HEK293 (cell line): ENCODE measurements at regions not wholly inside any gene's neighbourhood (a gene's known extent, or its start where the extent isn't known, plus 50 kb on each side); places are given as distances from the start of the nearest gene placed in this dataset.

Source experiments
- CTCF ChIA-PET: fragments of 350-600 bp; formaldehyde crosslinking; extraction: SDS; loops from one replicate; lab custom pipeline; 2021; ENCODE audit warnings: antibody characterized with exemption; lab: Yijun Ruan, JAX
- POLR2A ChIA-PET: fragments of 300-600 bp; formaldehyde crosslinking; extraction: SDS; loops from one replicate; lab custom pipeline; 2020; ENCODE audit warnings: antibody characterized with exemption, inconsistent platforms; lab: Yijun Ruan, JAX
- H3K27ac ChIP-seq: fragments of 200-500 bp; sonication (Bioruptor generic); 2 replicates; pipeline ENCODE4 v1.5.1; 2014; ENCODE audit warnings: low read depth, low read length, control low read depth, inconsistent platforms; ENCODE audit errors: extremely low read depth
- H3K36me3 ChIP-seq, 2 experiments: fragments of 200-500 bp in 1 of 2; sonication (Bioruptor generic) in 1 of 2; 1 replicate in 1 of 2; 2 replicates in 1 of 2; pipeline ENCODE4 v1.5.1; 2014 to 2017; ENCODE audit warnings: inconsistent platforms in 2 of 2, low read length in 2 of 2; ENCODE audit not compliant: control insufficient read depth in 2 of 2, insufficient read depth in 1 of 2
- H3K4me1 ChIP-seq: fragments of 200-500 bp; sonication (Bioruptor generic); 2 replicates; pipeline ENCODE4 v1.5.1; 2014; ENCODE audit warnings: mild to moderate bottlenecking, low read length, inconsistent platforms; ENCODE audit not compliant: control insufficient read depth, insufficient read depth
- H3K4me3 ChIP-seq: 2 replicates; pipeline ENCODE4 v1.5.1; 2011; ENCODE audit warnings: low read depth, mild to moderate bottlenecking, control low read depth, low read length, moderate library complexity
- H3K9me3 ChIP-seq: fragments of 200-500 bp; sonication (Bioruptor generic); 2 replicates; pipeline ENCODE4 v1.5.1; 2014; ENCODE audit warnings: low read depth, low read length, inconsistent platforms; ENCODE audit not compliant: control insufficient read depth, insufficient read depth
- ATF2 ChIP-seq: fragments of 450-650 bp; formaldehyde crosslinking; IDR thresholded peaks from 2 replicates; pipeline ENCODE4 v1.5.1; 2016; ENCODE audit warnings: missing biosample characterization, missing genetic modification characterization, low read depth
- GLI2 ChIP-seq: fragments of 450-650 bp; formaldehyde crosslinking; IDR thresholded peaks from 2 replicates; pipeline ENCODE4; 2017; ENCODE audit warnings: missing biosample characterization, missing genetic modification characterization, low read depth, borderline replicate concordance
- IKZF3 ChIP-seq: fragments of 450-650 bp; IDR thresholded peaks from 2 replicates; pipeline ENCODE4 v1.5.0; 2018; ENCODE audit warnings: missing biosample characterization, mild to moderate bottlenecking, missing genetic modification characterization, moderate library complexity
- KLF9 ChIP-seq: fragments of 450-650 bp; formaldehyde crosslinking; IDR thresholded peaks from 2 replicates; pipeline ENCODE4 v1.5.1; 2016; ENCODE audit warnings: missing biosample characterization, missing genetic modification characterization, low read depth
- MEIS1 ChIP-seq: sonication (generic); formaldehyde crosslinking; IDR thresholded peaks from 2 replicates; pipeline ENCODE4 v1.8.1; 2022; ENCODE audit warnings: missing genetic modification reagents, mild to moderate bottlenecking, borderline replicate concordance
- MZF1 ChIP-seq: fragments of 450-650 bp; formaldehyde crosslinking; IDR thresholded peaks from 2 replicates; pipeline ENCODE4 v1.5.1; 2017; ENCODE audit warnings: missing biosample characterization, missing genetic modification characterization, borderline replicate concordance
- OSR2 ChIP-seq: fragments of 450-650 bp; formaldehyde crosslinking; IDR thresholded peaks from 2 replicates; pipeline ENCODE4 v1.5.1; 2016; ENCODE audit warnings: missing biosample characterization, missing genetic modification characterization
- OVOL3 ChIP-seq: fragments of 450-650 bp; formaldehyde crosslinking; IDR thresholded peaks from 2 replicates; pipeline ENCODE4 v1.5.1; 2016; ENCODE audit warnings: missing biosample characterization, missing genetic modification characterization
- PRDM1 ChIP-seq: fragments of 450-650 bp; formaldehyde crosslinking; IDR thresholded peaks from 2 replicates; pipeline ENCODE4; 2016; ENCODE audit warnings: missing biosample characterization, missing genetic modification characterization
- SALL2 ChIP-seq: fragments of 450-650 bp; formaldehyde crosslinking; IDR thresholded peaks from 2 replicates; pipeline ENCODE4 v1.5.0; 2017; ENCODE audit warnings: missing biosample characterization, mild to moderate bottlenecking, missing genetic modification characterization, borderline replicate concordance
- WT1 ChIP-seq: fragments of 450-650 bp; formaldehyde crosslinking; IDR thresholded peaks from 2 replicates; pipeline ENCODE4 v1.5.1; 2016; ENCODE audit warnings: missing biosample characterization, missing genetic modification characterization
- ZBTB17 ChIP-seq: fragments of 450-650 bp; formaldehyde crosslinking; IDR thresholded peaks from 2 replicates; pipeline ENCODE4 v1.5.1; 2016; ENCODE audit warnings: missing biosample characterization, missing genetic modification characterization
- ZBTB48 ChIP-seq: fragments of 450-650 bp; formaldehyde crosslinking; IDR thresholded peaks from 2 replicates; pipeline ENCODE4 v1.5.1; 2016; ENCODE audit warnings: missing biosample characterization, missing genetic modification characterization
- ZFHX2 ChIP-seq: fragments of 450-650 bp; formaldehyde crosslinking; conservative IDR thresholded peaks from 2 replicates; pipeline ENCODE4 v1.5.1; 2016; ENCODE audit warnings: missing biosample characterization, missing genetic modification characterization
- ZFP3 ChIP-seq: fragments of 450-650 bp; formaldehyde crosslinking; IDR thresholded peaks from 2 replicates; pipeline ENCODE4 v1.5.1; 2016; ENCODE audit warnings: low read depth, missing biosample characterization, missing genetic modification characterization
- ZNF10 ChIP-seq: fragments of 450-650 bp; formaldehyde crosslinking; IDR thresholded peaks from 2 replicates; pipeline ENCODE4 v1.5.1; 2017; ENCODE audit warnings: missing biosample characterization, missing genetic modification characterization
- ZNF114 ChIP-seq: fragments of 450-650 bp; formaldehyde crosslinking; IDR thresholded peaks from 2 replicates; pipeline ENCODE4 v1.5.0; 2017; ENCODE audit warnings: missing biosample characterization, missing genetic modification characterization
- ZNF24 ChIP-seq: fragments of 450-650 bp; formaldehyde crosslinking; IDR thresholded peaks from 2 replicates; pipeline ENCODE4 v1.5.1; 2016; ENCODE audit warnings: missing biosample characterization, missing genetic modification characterization
- ZNF248 ChIP-seq: fragments of 450-650 bp; formaldehyde crosslinking; IDR thresholded peaks from 2 replicates; pipeline ENCODE4 v1.5.1; 2017; ENCODE audit warnings: missing biosample characterization, missing genetic modification characterization
- ZNF280C ChIP-seq: fragments of 450-650 bp; formaldehyde crosslinking; IDR thresholded peaks from 2 replicates; pipeline ENCODE4 v1.5.1; 2016; ENCODE audit warnings: missing biosample characterization, missing genetic modification characterization
- ZNF302 ChIP-seq: fragments of 450-650 bp; formaldehyde crosslinking; IDR thresholded peaks from 2 replicates; pipeline ENCODE4 v1.5.1; 2016; ENCODE audit warnings: missing biosample characterization, missing genetic modification characterization, low read depth
- ZNF335 ChIP-seq: fragments of 450-650 bp; formaldehyde crosslinking; conservative IDR thresholded peaks from 2 replicates; pipeline ENCODE4 v1.5.1; 2016; ENCODE audit warnings: missing biosample characterization, missing genetic modification characterization
- ZNF366 ChIP-seq: fragments of 450-650 bp; formaldehyde crosslinking; conservative IDR thresholded peaks from 2 replicates; pipeline ENCODE4 v1.5.1; 2016; ENCODE audit warnings: missing biosample characterization, missing genetic modification characterization
- ZNF394 ChIP-seq: fragments of 450-650 bp; formaldehyde crosslinking; IDR thresholded peaks from 2 replicates; pipeline ENCODE4 v1.5.1; 2016; ENCODE audit warnings: missing biosample characterization, missing genetic modification characterization, mild to moderate bottlenecking, moderate library complexity, borderline replicate concordance
- ZNF473 ChIP-seq: fragments of 450-650 bp; formaldehyde crosslinking; IDR thresholded peaks from 2 replicates; pipeline ENCODE4 v1.5.1; 2017; ENCODE audit warnings: missing biosample characterization, missing genetic modification characterization
- ZNF555 ChIP-seq: fragments of 450-650 bp; formaldehyde crosslinking; conservative IDR thresholded peaks from 2 replicates; pipeline ENCODE4 v1.5.1; 2017; ENCODE audit warnings: missing biosample characterization, mild to moderate bottlenecking, missing genetic modification characterization, inconsistent platforms
- ZNF580 ChIP-seq: fragments of 450-650 bp; formaldehyde crosslinking; IDR thresholded peaks from 2 replicates; pipeline ENCODE4 v1.5.1; 2016; ENCODE audit warnings: missing biosample characterization, missing genetic modification characterization
- ZNF623 ChIP-seq: fragments of 450-650 bp; formaldehyde crosslinking; IDR thresholded peaks from 2 replicates; pipeline ENCODE4 v1.5.1; 2016; ENCODE audit warnings: missing biosample characterization, missing genetic modification characterization
- ZNF777 ChIP-seq: fragments of 450-650 bp; formaldehyde crosslinking; IDR thresholded peaks from 2 replicates; pipeline ENCODE4 v1.5.1; 2017; ENCODE audit warnings: missing biosample characterization, missing genetic modification characterization, borderline replicate concordance
- ZSCAN18 ChIP-seq: fragments of 450-650 bp; formaldehyde crosslinking; IDR thresholded peaks from 2 replicates; pipeline ENCODE4 v1.5.1; 2016; ENCODE audit warnings: missing biosample characterization, missing genetic modification characterization
- ZXDB ChIP-seq: fragments of 450-650 bp; formaldehyde crosslinking; IDR thresholded peaks from 2 replicates; pipeline ENCODE4 v1.5.1; 2016; ENCODE audit warnings: missing biosample characterization, missing genetic modification characterization

- no peak overlapping the region for H3K27ac ChIP-seq
- CTCF ChIA-PET: no interaction called here
- H3K4me3 ChIP-seq: no peak overlapping the region
- no peak for TF ChIP-seq ZBTB17 (tag by site-specific recombination)
- TF ChIP-seq MEIS1 (CRISPR knock-in tag): no peak
- no peak for TF ChIP-seq PRDM1 (tag by site-specific recombination)
- TF ChIP-seq ZFP3 (tag by site-specific recombination): no peak
- no peak for TF ChIP-seq ZNF777 (tag by site-specific recombination)
- no peak for TF ChIP-seq ZNF366 (tag by site-specific recombination)
- TF ChIP-seq OSR2 (tag by site-specific recombination): no peak
- no peak for TF ChIP-seq ZSCAN18 (tag by site-specific recombination)
- no peak for TF ChIP-seq ATF2 (tag by site-specific recombination)
- TF ChIP-seq ZNF10 (tag by site-specific recombination): no peak
- TF ChIP-seq ZXDB (tag by site-specific recombination): no peak
- no peak for TF ChIP-seq KLF9 (tag by site-specific recombination)
- no peak for TF ChIP-seq ZNF302 (tag by site-specific recombination)
- no peak for TF ChIP-seq ZNF580
- TF ChIP-seq ZNF248 (tag by site-specific recombination): no peak
- no peak for TF ChIP-seq ZFHX2 (tag by site-specific recombination)
- TF ChIP-seq ZNF335: no peak
- TF ChIP-seq ZNF114: no peak
- TF ChIP-seq OVOL3 (tag by site-specific recombination): no peak
- POLR2A ChIA-PET: no interaction called here
- no peaks in the 10 kb centered on the region for H3K9me3 ChIP-seq
- H3K4me1 ChIP-seq: no peaks in the 10 kb centered on the region
- no peaks in the 10 kb centered on the region for H3K36me3 ChIP-seq
Observed at GRCh38 chr5:56673171-56673570, 142.2 kb upstream of the MAP3K1 start.

GRCh38 chr5:56671571-56671970 lies 143.8 kb upstream of the MAP3K1 start:
- no peaks in the 10 kb centered on the region for H3K4me1 ChIP-seq
- no peaks in the 10 kb centered on the region for H3K36me3 ChIP-seq
- CTCF ChIA-PET: no interaction called here
- H3K4me3 ChIP-seq: no peak overlapping the region
- no peak overlapping the region for H3K27ac ChIP-seq
- no peaks in the 10 kb centered on the region for H3K9me3 ChIP-seq
- TF ChIP-seq MZF1 (no peak), ATF2 (tag by site-specific recombination) (no peak), ZNF623 (tag by site-specific recombination) (no peak), ZNF394 (tag by site-specific recombination) (no peak), GLI2 (tag by site-specific recombination) (no peak), WT1 (no peak), ZBTB48 (no peak), ZNF555 (tag by site-specific recombination) (no peak), SALL2 (no peak), ZNF473 (tag by site-specific recombination) (no peak), ZNF24 (tag by site-specific recombination) (no peak), IKZF3 (tag by site-specific recombination) (no peak), ZNF280C (no peak), KLF9 (tag by site-specific recombination) (no peak)
- TF ChIP-seq, all 188 proteins: peak for 0
- POLR2A ChIA-PET: no interaction called here
